ENCODE measurements at regions not wholly inside any gene's neighbourhood (a gene's known extent, or its start where the extent isn't known, plus 50 kb on each side); places are given as distances from the start of the nearest gene placed in this dataset.

GRCh38 chr12:115062741-115063140, 378.8 kb upstream of the TBX3 start:
- ChIA-PET POLR2A (interaction anchor here (0.5 to 0.6 kb wide), 2 partner anchors 10 to 336 kb away, joined by 3 to 4 read pairs; no protein-coding TSS in a partner anchor), CTCF (no interaction called here), RAD21 (ENCODE audit: low non-redundant PET in 1 of 2, low total read pairs in 2 of 2, uncharacterized antibody in 2 of 2, unreplicated experiment in 2 of 2) (no interaction called here)
- no peak for TF ChIP-seq EGR1 (IDR thresholded peaks at IDR 0.05; ENCODE audit: low read depth)
- TF ChIP-seq ZFX (IDR thresholded peaks at IDR 0.05), result no peak
- TF ChIP-seq RAD21 (IDR thresholded peaks at IDR 0.05; ENCODE audit: low read depth), result no peak
- no peak for TF ChIP-seq SP1 (IDR thresholded peaks at IDR 0.05; ENCODE audit: low read depth)
- TF ChIP-seq CBX3 (IDR thresholded peaks at IDR 0.05; ENCODE audit: low read depth), result no peak
- TF ChIP-seq EZH2phosphoT487 (IDR thresholded peaks at IDR 0.05; ENCODE audit: borderline replicate concordance), result no peak
- no peak for TF ChIP-seq ELF1 (IDR thresholded peaks at IDR 0.05; ENCODE audit: borderline replicate concordance, low read depth)
- no peak for TF ChIP-seq JUND (IDR thresholded peaks at IDR 0.05)
- TF ChIP-seq ZNF274 (IDR thresholded peaks at IDR 0.05; ENCODE audit: low read depth, low read length), result no peak
- TF ChIP-seq POLR2A (IDR thresholded peaks at IDR 0.05; ENCODE audit: borderline replicate concordance, extremely low read depth, insufficient read depth, insufficient read length), result no peak
- no peak for TF ChIP-seq SRF (IDR thresholded peaks at IDR 0.05; ENCODE audit: low read depth)
- no peak for TF ChIP-seq ZBTB33 (IDR thresholded peaks at IDR 0.05; ENCODE audit: extremely low read depth, insufficient replicate concordance, low read length)
- TF ChIP-seq TCF7L2 (IDR thresholded peaks at IDR 0.05; ENCODE audit: borderline replicate concordance, extremely low read depth, insufficient read depth, insufficient read length), result no peak
- TF ChIP-seq SIN3A (IDR thresholded peaks at IDR 0.05; ENCODE audit: low read depth), result no peak
- TF ChIP-seq CEBPB (IDR thresholded peaks at IDR 0.05; ENCODE audit: low read depth), result no peak
- no peak for TF ChIP-seq ATF3 (IDR thresholded peaks at IDR 0.05)
- TF ChIP-seq YY1 (IDR thresholded peaks at IDR 0.05; ENCODE audit: extremely low read depth, insufficient replicate concordance, low read depth, low read length), result no peak
- no peak for TF ChIP-seq CTCF (IDR thresholded peaks at IDR 0.05 in 2 of 3, conservative IDR thresholded peaks at IDR 0.05 in 1 of 3; ENCODE audit: borderline replicate concordance in 1 of 3, insufficient read depth in 1 of 3, low read depth in 2 of 3, low read length in 2 of 3)
- no peak for TF ChIP-seq REST (IDR thresholded peaks at IDR 0.05; ENCODE audit: low read depth)
- Histone ChIP-seq H3K79me2 (ENCODE audit: insufficient read depth, low read length) (no peaks in the 10 kb centered on the region), H3K27me3 (ENCODE audit: insufficient read depth, low read length) (peaks cover 13% of the 10 kb centered on the region), H2AFZ (ENCODE audit: low read depth, low read length, poor library complexity, severe bottlenecking) (no peak overlapping the region), H3K4me2 (ENCODE audit: low read length) (no peak overlapping the region), H3K9ac (ENCODE audit: low read length) (no peak overlapping the region), H3K4me1 (ENCODE audit: control insufficient read depth in 1 of 2, insufficient read depth in 2 of 2, low read length in 2 of 2) (no peaks in the 10 kb centered on the region), H3K36me3 (ENCODE audit: control insufficient read depth in 1 of 2, insufficient read depth in 2 of 2, low read length in 2 of 2) (no peaks in the 10 kb centered on the region), H3K4me3 (replicated peaks in 1 of 2; ENCODE audit: low read depth in 1 of 2, low read length in 2 of 2) (no peak overlapping the region), H4K20me1 (ENCODE audit: insufficient read depth) (no peaks in the 10 kb centered on the region), H3K27ac (ENCODE audit: low read depth, low read length) (no peak overlapping the region), H3K9me3 (ENCODE audit: control insufficient read depth in 1 of 2, insufficient read depth in 1 of 2, low read depth in 1 of 2, low read length in 2 of 2) (no peaks in the 10 kb centered on the region), H3K9me2 (ENCODE audit: insufficient read depth) (no peaks in the 10 kb centered on the region)
- no peak for ATAC-seq
- intact Hi-C loops (cut with micrococcal nuclease), result no loop called here
- no peak for DNase-seq (ENCODE audit: low read depth, low spot score)
- BruUV-seq (replicated peaks), result no TSS peak

All from HCT116 (cell line).